Neural progenitor cell (in vitro differentiated cells): ENCODE measurements at regions not wholly inside any gene's neighbourhood (a gene's known extent, or its start where the extent isn't known, plus 50 kb on each side); places are given as distances from the start of the nearest gene placed in this dataset.

ENCODE experiments used
- EZH2 ChIP-seq: fragments of 200-600 bp; sonication (generic); IDR thresholded peaks from 2 replicates; pipeline ENCODE4 v1.6.1; 2017; ENCODE audit warnings: antibody characterized with exemption, mild to moderate bottlenecking, moderate library complexity
- TF ChIP-seq, protein P1 (sequence below): fragments of 200-600 bp; sonication (generic); IDR thresholded peaks from 2 replicates; pipeline ENCODE4 v1.5.1; 2017; ENCODE audit warnings: antibody characterized with exemption, mild to moderate bottlenecking

DNA sequence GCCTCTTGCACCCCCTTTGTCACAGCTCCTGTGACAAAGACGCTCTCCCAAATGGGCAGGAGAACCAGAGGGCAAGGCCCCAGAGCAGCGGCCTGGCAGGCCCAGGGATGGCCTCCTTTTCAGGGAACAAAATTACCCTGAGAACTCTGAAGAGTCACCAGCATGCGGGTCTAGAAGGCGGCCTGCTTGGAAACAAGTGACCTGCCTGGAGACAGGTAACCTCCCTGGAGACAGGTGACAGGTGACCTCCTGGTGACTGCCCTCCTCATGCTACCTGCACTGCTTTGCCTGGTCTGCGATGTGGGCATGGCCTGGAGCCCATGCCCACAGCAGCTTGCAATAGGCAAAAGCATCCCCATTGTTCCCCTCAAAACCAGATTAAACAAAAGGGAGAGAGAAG lies 86.5 kb upstream of the ZC3H12A start:
- TF ChIP-seq, protein P1, sequence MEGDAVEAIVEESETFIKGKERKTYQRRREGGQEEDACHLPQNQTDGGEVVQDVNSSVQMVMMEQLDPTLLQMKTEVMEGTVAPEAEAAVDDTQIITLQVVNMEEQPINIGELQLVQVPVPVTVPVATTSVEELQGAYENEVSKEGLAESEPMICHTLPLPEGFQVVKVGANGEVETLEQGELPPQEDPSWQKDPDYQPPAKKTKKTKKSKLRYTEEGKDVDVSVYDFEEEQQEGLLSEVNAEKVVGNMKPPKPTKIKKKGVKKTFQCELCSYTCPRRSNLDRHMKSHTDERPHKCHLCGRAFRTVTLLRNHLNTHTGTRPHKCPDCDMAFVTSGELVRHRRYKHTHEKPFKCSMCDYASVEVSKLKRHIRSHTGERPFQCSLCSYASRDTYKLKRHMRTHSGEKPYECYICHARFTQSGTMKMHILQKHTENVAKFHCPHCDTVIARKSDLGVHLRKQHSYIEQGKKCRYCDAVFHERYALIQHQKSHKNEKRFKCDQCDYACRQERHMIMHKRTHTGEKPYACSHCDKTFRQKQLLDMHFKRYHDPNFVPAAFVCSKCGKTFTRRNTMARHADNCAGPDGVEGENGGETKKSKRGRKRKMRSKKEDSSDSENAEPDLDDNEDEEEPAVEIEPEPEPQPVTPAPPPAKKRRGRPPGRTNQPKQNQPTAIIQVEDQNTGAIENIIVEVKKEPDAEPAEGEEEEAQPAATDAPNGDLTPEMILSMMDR, result no peak
- no peak for TF ChIP-seq EZH2
